HCT116 (cell line): ENCODE measurements at regions not wholly inside any gene's neighbourhood (a gene's known extent, or its start where the extent isn't known, plus 50 kb on each side); places are given as distances from the start of the nearest gene placed in this dataset.

Source experiments
- ATAC-seq: fragments of 200-7000 bp; cut with Tn5 transposase; 2 replicates; pipeline ENCODE4 v1.9.1; 2020; ENCODE audit warnings: mild to moderate bottlenecking, moderate library complexity
- BruUV-seq: library from RNA; stranded (reverse); fragments of 400-500 nt; replicated peaks from 2 replicates; lab custom pipeline; 2021; lab: Mats Ljungman, UMichigan
- CTCF ChIA-PET: fragments of 300-600 bp; sonication (Branson Sonifier 250); formaldehyde crosslinking; loops from one replicate; lab custom pipeline; 2021; ENCODE audit warnings: antibody characterized with exemption; lab: Charles Lee
- POLR2A ChIA-PET: fragments of 300-600, 350-600 bp; sonication (Branson Sonifier 250); formaldehyde crosslinking; loops from one replicate; lab custom pipeline; 2021; ENCODE audit warnings: antibody characterized with exemption; lab: Charles Lee
- RAD21 ChIA-PET, 2 experiments: fragments of 300-600 bp; sonication (Branson Sonifier 250); formaldehyde crosslinking; loops; one replicate each; lab custom pipeline; 2023; ENCODE audit warnings: low total read pairs in 2 of 2; ENCODE audit not compliant: uncharacterized antibody in 2 of 2, unreplicated experiment in 2 of 2, low non-redundant PET in 1 of 2; lab: Charles Lee
- DNase-seq: peaks from one replicate; pipeline ENCODE4 v3.0.0-alpha.2; 2010; ENCODE audit warnings: low read depth, low spot score
- H2AFZ ChIP-seq: fragments of 200-600 bp; shearing (Covaris generic), sonication (generic); 2 replicates; pipeline ENCODE4 v1.6.1; 2017; ENCODE audit warnings: low read depth, mixed run types, mixed read lengths, antibody characterized with exemption, low read length; ENCODE audit not compliant: poor library complexity, severe bottlenecking
- H3K27ac ChIP-seq: 2 replicates; pipeline ENCODE4 v1.5.1; 2012; ENCODE audit warnings: low read depth, low read length
- H3K27me3 ChIP-seq: fragments of 200-600 bp; sonication (generic); 2 replicates; pipeline ENCODE4 v1.6.1; 2016; ENCODE audit warnings: mixed run types, low read length, mixed read lengths; ENCODE audit not compliant: insufficient read depth
- H3K36me3 ChIP-seq, 2 experiments: fragments of 200-500 bp in 1 of 2; fragments of 200-600 bp in 1 of 2; sonication (Bioruptor generic) in 1 of 2; sonication (generic) in 1 of 2; 2 replicates each; pipeline versions ENCODE4 v1.5.1 to v1.6.1; 2014 to 2016; ENCODE audit warnings: low read length in 2 of 2, inconsistent platforms in 1 of 2, mixed read lengths in 1 of 2, mixed run types in 1 of 2; ENCODE audit not compliant: insufficient read depth in 2 of 2, control insufficient read depth in 1 of 2
- H3K4me1 ChIP-seq, 2 experiments: fragments of 200-600 bp in 1 of 2; sonication (generic) in 1 of 2; 2 replicates each; pipeline versions ENCODE4 v1.5.1 to v1.6.1; 2012 to 2017; ENCODE audit warnings: low read length in 2 of 2, inconsistent platforms in 1 of 2, mild to moderate bottlenecking in 1 of 2, mixed read lengths in 1 of 2, mixed run types in 1 of 2, moderate library complexity in 1 of 2; ENCODE audit not compliant: insufficient read depth in 2 of 2, control insufficient read depth in 1 of 2
- H3K4me2 ChIP-seq: fragments of 200-600 bp; sonication (generic); 2 replicates; pipeline ENCODE4 v1.6.1; 2017; ENCODE audit warnings: mixed run types, low read length, mixed read lengths
- H3K4me3 ChIP-seq, 2 experiments: fragments of 200-600 bp in 1 of 2; sonication (generic) in 1 of 2; replicated peaks in 1 of 2; 2 replicates each; pipeline ENCODE4 v1.5.1; 2011 to 2016; ENCODE audit warnings: low read length in 2 of 2, control low read depth in 1 of 2, low read depth in 1 of 2, mild to moderate bottlenecking in 1 of 2, mixed read lengths in 1 of 2, mixed run types in 1 of 2
- H3K79me2 ChIP-seq: fragments of 200-600 bp; sonication (generic); 2 replicates; pipeline ENCODE4 v1.6.1; 2017; ENCODE audit warnings: mild to moderate bottlenecking, mixed run types, low read length, moderate library complexity, mixed read lengths; ENCODE audit not compliant: insufficient read depth
- H3K9ac ChIP-seq: fragments of 200-600 bp; sonication (generic); 2 replicates; pipeline ENCODE4 v1.6.1; 2016; ENCODE audit warnings: low read length, mixed read lengths
- H3K9me2 ChIP-seq: fragments of 200-600 bp; sonication (generic), shearing (Covaris generic); 2 replicates; pipeline ENCODE4 v1.6.1; 2017; ENCODE audit warnings: mixed run types, mild to moderate bottlenecking, moderate library complexity; ENCODE audit not compliant: insufficient read depth
- H3K9me3 ChIP-seq, 2 experiments: fragments of 200-500 bp in 1 of 2; fragments of 200-600 bp in 1 of 2; sonication (Bioruptor generic) in 1 of 2; sonication (generic) in 1 of 2; 2 replicates each; pipeline ENCODE4 v1.6.1; 2014 to 2017; ENCODE audit warnings: low read length in 2 of 2, mixed read lengths in 2 of 2, inconsistent platforms in 1 of 2, low read depth in 1 of 2, mild to moderate bottlenecking in 1 of 2, mixed run types in 1 of 2, moderate library complexity in 1 of 2; ENCODE audit not compliant: control insufficient read depth in 1 of 2, insufficient read depth in 1 of 2
- H4K20me1 ChIP-seq: fragments of 200-600 bp; sonication (generic), shearing (Covaris generic); 2 replicates; pipeline ENCODE4 v1.6.1; 2017; ENCODE audit warnings: mixed run types, mild to moderate bottlenecking, moderate library complexity; ENCODE audit not compliant: insufficient read depth
- CBX3 ChIP-seq: IDR thresholded peaks from 2 replicates; pipeline ENCODE4 v1.6.1; 2012; ENCODE audit warnings: low read depth
- ELF1 ChIP-seq: IDR thresholded peaks from 2 replicates; pipeline ENCODE4 v1.6.1; 2012; ENCODE audit warnings: low read depth, borderline replicate concordance
- EZH2phosphoT487 ChIP-seq: fragments of 200-600 bp; IDR thresholded peaks from 2 replicates; pipeline ENCODE4 v1.6.1; 2018; ENCODE audit warnings: antibody characterized with exemption, borderline replicate concordance
- JUND ChIP-seq: IDR thresholded peaks from 2 replicates; pipeline ENCODE4 v1.6.1; 2012
- RAD21 ChIP-seq: IDR thresholded peaks from 2 replicates; pipeline ENCODE4 v1.6.1; 2012; ENCODE audit warnings: low read depth, mild to moderate bottlenecking
- SP1 ChIP-seq: IDR thresholded peaks from 2 replicates; pipeline ENCODE4 v1.6.1; 2012; ENCODE audit warnings: low read depth
- TCF7L2 ChIP-seq: IDR thresholded peaks from 2 replicates; pipeline ENCODE4 v1.7.0; 2011; ENCODE audit warnings: borderline replicate concordance, inconsistent platforms; ENCODE audit not compliant: insufficient read depth, insufficient read length; ENCODE audit errors: extremely low read depth
- ZNF274 ChIP-seq: fragments of 200-500 bp; sonication (Bioruptor generic); IDR thresholded peaks from 2 replicates; pipeline ENCODE4 v1.6.1; 2014; ENCODE audit warnings: mild to moderate bottlenecking, low read depth, low read length, inconsistent platforms
- intact Hi-C: fragments of 100-400 bp; cut with micrococcal nuclease; formaldehyde crosslinking; loops from 2 replicates; pipeline ENCODE4 v1.10.0; 2022

DNA sequence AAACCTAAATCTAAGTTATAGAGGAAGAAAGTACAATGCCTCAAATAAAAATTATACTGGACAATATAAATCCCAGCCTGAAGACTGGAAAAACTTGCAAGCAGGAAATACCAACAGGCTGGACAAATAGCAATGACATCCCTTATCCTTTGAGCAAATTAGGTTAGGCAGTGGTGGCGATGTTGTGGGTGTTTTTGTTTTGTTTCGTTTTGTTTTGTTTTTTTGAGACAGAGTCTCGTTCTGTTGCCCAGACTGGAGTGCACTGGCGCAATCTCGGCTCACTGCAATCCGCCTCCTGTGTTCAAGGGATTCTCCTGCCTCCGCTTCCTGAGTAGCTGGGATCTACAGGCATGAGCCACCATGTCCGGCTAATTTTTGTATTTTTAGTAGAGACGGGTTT, 57.3 kb upstream of the TES start (continued):
- no peak for TF ChIP-seq RAD21
- TF ChIP-seq EZH2phosphoT487, result no peak
- no peak for TF ChIP-seq CBX3
- no peak for TF ChIP-seq JUND
- TF ChIP-seq ELF1, result no peak
- TF ChIP-seq SP1, result no peak
- TF ChIP-seq TCF7L2, result no peak

DNA sequence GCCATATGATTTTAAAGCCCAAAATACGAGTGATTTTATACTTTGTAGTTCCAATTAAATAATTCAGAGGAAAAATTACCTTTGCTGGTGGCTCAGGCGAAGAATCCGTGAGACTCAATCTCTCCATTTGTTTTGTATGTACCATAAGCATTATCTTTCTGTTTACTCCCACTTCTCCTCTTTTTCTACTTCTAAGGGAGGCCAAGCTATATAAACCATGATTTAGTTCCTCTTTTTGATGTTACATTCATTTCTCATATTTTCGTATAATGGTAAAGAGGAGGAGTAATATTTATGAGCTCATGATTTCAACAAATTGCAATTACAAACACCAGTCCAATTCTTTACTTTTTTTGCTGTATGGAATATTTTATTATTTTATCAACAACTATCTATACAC, 50.6 kb upstream of the TES start:
- ChIA-PET POLR2A (no interaction called here), RAD21 (no interaction called here)
- intact Hi-C loops, result no loop called here
- Histone ChIP-seq H3K4me3 (no peak overlapping the region), H3K27ac (no peak overlapping the region), H3K4me2 (no peak overlapping the region), H4K20me1 (no peaks in the 10 kb centered on the region)
- ATAC-seq (no peak), DNase-seq (no peak)
- TF ChIP-seq ZNF274 (no peak), TCF7L2 (no peak)
- TF ChIP-seq, all 23 proteins: peak for 0
- Histone ChIP-seq H3K27me3 (no peaks in the 10 kb centered on the region), H3K4me1 (no peaks in the 10 kb centered on the region), H2AFZ (no peak overlapping the region), H3K79me2 (no peaks in the 10 kb centered on the region), H3K9me3 (no peaks in the 10 kb centered on the region), H3K36me3 (no peaks in the 10 kb centered on the region), H3K9ac (no peak overlapping the region), H3K9me2 (no peaks in the 10 kb centered on the region)
- no TSS peak for BruUV-seq
- CTCF ChIA-PET, result no interaction called here
